ENCODE measurements at regions not wholly inside any gene's neighbourhood (a gene's known extent, or its start where the extent isn't known, plus 50 kb on each side); places are given as distances from the start of the nearest gene placed in this dataset.

- Histone ChIP-seq H3K4me3 (no peak overlapping the region), H3K36me3 (ENCODE audit: insufficient read depth, low read length) (no peaks in the 10 kb centered on the region), H3K9ac (ENCODE audit: insufficient read length) (no peak overlapping the region), H3K27ac (no peak overlapping the region), H3K9me3 (ENCODE audit: low read depth, low read length) (no peaks in the 10 kb centered on the region)
- TF ChIP-seq EZH2 (IDR thresholded peaks at IDR 0.05): no peak
- TF ChIP-seq POLR2AphosphoS5 (IDR thresholded peaks at IDR 0.05; ENCODE audit: borderline replicate concordance, low read depth, low read length): no peak
- no peak for TF ChIP-seq FOXP2 (optimal IDR thresholded peaks at IDR 0.05; ENCODE audit: control extremely low read depth, extremely low read length, insufficient read depth)
- no peak for DNase-seq (ENCODE audit: low read depth, low spot score)
Observed at GRCh38 chr22:44580176-44581095, 82.4 kb upstream of the RTL6 start.

GRCh38 chr22:44578516-44579230 is 80.6 kb upstream of the RTL6 start:
- H3K4me3 ChIP-seq: no peak overlapping the region
- TF ChIP-seq EZH2 (IDR thresholded peaks at IDR 0.05) (no peak), FOXP2 (optimal IDR thresholded peaks at IDR 0.05; ENCODE audit: control extremely low read depth, extremely low read length, insufficient read depth) (no peak), POLR2AphosphoS5 (IDR thresholded peaks at IDR 0.05; ENCODE audit: borderline replicate concordance, low read depth, low read length) (no peak)

GRCh38 chr22:44578110-44578457 is 80.1 kb upstream of the RTL6 start:
- no peaks in the 10 kb centered on the region for H3K36me3 ChIP-seq (ENCODE audit: insufficient read depth, low read length)
- no peak for DNase-seq (ENCODE audit: low read depth, low spot score)
- H3K27ac ChIP-seq: no peak overlapping the region
- H3K4me3 ChIP-seq: no peak overlapping the region
- TF ChIP-seq POLR2AphosphoS5 (IDR thresholded peaks at IDR 0.05; ENCODE audit: borderline replicate concordance, low read depth, low read length): no peak
- no peak for TF ChIP-seq EZH2 (IDR thresholded peaks at IDR 0.05)
- no peaks in the 10 kb centered on the region for H3K9me3 ChIP-seq (ENCODE audit: low read depth, low read length)
- H3K9ac ChIP-seq (ENCODE audit: insufficient read length): no peak overlapping the region

More at GRCh38 chr22:44578516-44579230, 80.6 kb upstream of the RTL6 start:
- Histone ChIP-seq H3K27ac (no peak overlapping the region), H3K36me3 (ENCODE audit: insufficient read depth, low read length) (no peaks in the 10 kb centered on the region), H3K9me3 (ENCODE audit: low read depth, low read length) (no peaks in the 10 kb centered on the region), H3K9ac (ENCODE audit: insufficient read length) (no peak overlapping the region)
- DNase-seq (ENCODE audit: low read depth, low spot score): no peak

GRCh38 chr22:44577391-44578109 is 79.5 kb upstream of the RTL6 start:
- Histone ChIP-seq H3K9me3 (ENCODE audit: low read depth, low read length) (no peaks in the 10 kb centered on the region), H3K27ac (no peak overlapping the region), H3K9ac (ENCODE audit: insufficient read length) (no peak overlapping the region), H3K36me3 (ENCODE audit: insufficient read depth, low read length) (no peaks in the 10 kb centered on the region), H3K4me3 (no peak overlapping the region)
- no peak for TF ChIP-seq POLR2AphosphoS5 (IDR thresholded peaks at IDR 0.05; ENCODE audit: borderline replicate concordance, low read depth, low read length)
- TF ChIP-seq EZH2 (IDR thresholded peaks at IDR 0.05): no peak
- TF ChIP-seq FOXP2 (optimal IDR thresholded peaks at IDR 0.05; ENCODE audit: control extremely low read depth, extremely low read length, insufficient read depth): no peak
- DNase-seq (ENCODE audit: low read depth, low spot score): no peak

GRCh38 chr22:44576311-44577260 is 78.6 kb upstream of the RTL6 start:
- H3K9me3 ChIP-seq (ENCODE audit: low read depth, low read length): no peaks in the 10 kb centered on the region
- H3K4me3 ChIP-seq: no peak overlapping the region
- no peak for TF ChIP-seq FOXP2 (optimal IDR thresholded peaks at IDR 0.05; ENCODE audit: control extremely low read depth, extremely low read length, insufficient read depth)
- TF ChIP-seq EZH2 (IDR thresholded peaks at IDR 0.05): no peak
- TF ChIP-seq POLR2AphosphoS5 (IDR thresholded peaks at IDR 0.05; ENCODE audit: borderline replicate concordance, low read depth, low read length): no peak
- no peaks in the 10 kb centered on the region for H3K36me3 ChIP-seq (ENCODE audit: insufficient read depth, low read length)
- no peak overlapping the region for H3K9ac ChIP-seq (ENCODE audit: insufficient read length)
- DNase-seq (ENCODE audit: low read depth, low spot score): no peak
- H3K27ac ChIP-seq: no peak overlapping the region

GRCh38 chr22:44575381-44576268 is 77.6 kb upstream of the RTL6 start:
- TF ChIP-seq EZH2 (IDR thresholded peaks at IDR 0.05) (no peak), POLR2AphosphoS5 (IDR thresholded peaks at IDR 0.05; ENCODE audit: borderline replicate concordance, low read depth, low read length) (no peak), FOXP2 (optimal IDR thresholded peaks at IDR 0.05; ENCODE audit: control extremely low read depth, extremely low read length, insufficient read depth) (no peak)
- no peaks in the 10 kb centered on the region for H3K9me3 ChIP-seq (ENCODE audit: low read depth, low read length)
- H3K36me3 ChIP-seq (ENCODE audit: insufficient read depth, low read length): no peaks in the 10 kb centered on the region
- no peak for DNase-seq (ENCODE audit: low read depth, low spot score)
- H3K9ac ChIP-seq (ENCODE audit: insufficient read length): no peak overlapping the region
- H3K4me3 ChIP-seq: no peak overlapping the region
- no peak overlapping the region for H3K27ac ChIP-seq
